ENCODE measurements at regions not wholly inside any gene's neighbourhood (a gene's known extent, or its start where the extent isn't known, plus 50 kb on each side); places are given as distances from the start of the nearest gene placed in this dataset.

- TF ChIP-seq, protein P1, sequence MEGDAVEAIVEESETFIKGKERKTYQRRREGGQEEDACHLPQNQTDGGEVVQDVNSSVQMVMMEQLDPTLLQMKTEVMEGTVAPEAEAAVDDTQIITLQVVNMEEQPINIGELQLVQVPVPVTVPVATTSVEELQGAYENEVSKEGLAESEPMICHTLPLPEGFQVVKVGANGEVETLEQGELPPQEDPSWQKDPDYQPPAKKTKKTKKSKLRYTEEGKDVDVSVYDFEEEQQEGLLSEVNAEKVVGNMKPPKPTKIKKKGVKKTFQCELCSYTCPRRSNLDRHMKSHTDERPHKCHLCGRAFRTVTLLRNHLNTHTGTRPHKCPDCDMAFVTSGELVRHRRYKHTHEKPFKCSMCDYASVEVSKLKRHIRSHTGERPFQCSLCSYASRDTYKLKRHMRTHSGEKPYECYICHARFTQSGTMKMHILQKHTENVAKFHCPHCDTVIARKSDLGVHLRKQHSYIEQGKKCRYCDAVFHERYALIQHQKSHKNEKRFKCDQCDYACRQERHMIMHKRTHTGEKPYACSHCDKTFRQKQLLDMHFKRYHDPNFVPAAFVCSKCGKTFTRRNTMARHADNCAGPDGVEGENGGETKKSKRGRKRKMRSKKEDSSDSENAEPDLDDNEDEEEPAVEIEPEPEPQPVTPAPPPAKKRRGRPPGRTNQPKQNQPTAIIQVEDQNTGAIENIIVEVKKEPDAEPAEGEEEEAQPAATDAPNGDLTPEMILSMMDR (conservative IDR thresholded peaks at IDR 0.05; ENCODE audit: low read length) = no peak
- no peak for TF ChIP-seq EZH2phosphoT487 (IDR thresholded peaks at IDR 0.05; ENCODE audit: borderline replicate concordance)
These were observed 361.6 kb upstream of the FZD8 start for GRCh38 chr10:36003688-36004087.

Measured in Loucy (cell line).